Skeletal muscle tissue (tissue), 3 donors: ENCODE measurements at regions not wholly inside any gene's neighbourhood (a gene's known extent, or its start where the extent isn't known, plus 50 kb on each side); places are given as distances from the start of the nearest gene placed in this dataset.

ENCODE experiments used
- H3K27ac ChIP-seq: one replicate; pipeline ENCODE4 v1.7.0; 2013; ENCODE audit warnings: mild to moderate bottlenecking, low read depth, low read length, inconsistent platforms
- H3K27me3 ChIP-seq, 3 donors: one replicate each; pipeline ENCODE4 v1.7.0; 2013; ENCODE audit warnings: low read length in 3 of 3; ENCODE audit not compliant: control insufficient read depth in 3 of 3, insufficient read depth in 3 of 3
- H3K36me3 ChIP-seq, 3 donors: one replicate each; pipeline ENCODE4 v1.7.0; 2013; ENCODE audit warnings: low read length in 3 of 3; ENCODE audit not compliant: control insufficient read depth in 3 of 3, insufficient read depth in 3 of 3
- H3K4me1 ChIP-seq, 3 donors: one replicate each; pipeline ENCODE4 v1.7.0; 2013; ENCODE audit warnings: low read length in 3 of 3, mild to moderate bottlenecking in 3 of 3; ENCODE audit not compliant: control insufficient read depth in 3 of 3, insufficient read depth in 3 of 3
- H3K4me3 ChIP-seq, 3 donors: one replicate each; pipeline ENCODE4 v1.7.0; 2013; ENCODE audit warnings: low read length in 3 of 3
- H3K9ac ChIP-seq, 3 donors: one replicate each; pipeline ENCODE4 v1.7.0; 2013; ENCODE audit warnings: low read length in 3 of 3, mild to moderate bottlenecking in 3 of 3, moderate library complexity in 2 of 3, low read depth in 1 of 3
- H3K9me3 ChIP-seq, 3 donors: one replicate each; pipeline ENCODE4 v1.7.0; 2013; ENCODE audit warnings: low read length in 3 of 3; ENCODE audit not compliant: control insufficient read depth in 3 of 3
- donor health status: Osteomylitis.

DNA sequence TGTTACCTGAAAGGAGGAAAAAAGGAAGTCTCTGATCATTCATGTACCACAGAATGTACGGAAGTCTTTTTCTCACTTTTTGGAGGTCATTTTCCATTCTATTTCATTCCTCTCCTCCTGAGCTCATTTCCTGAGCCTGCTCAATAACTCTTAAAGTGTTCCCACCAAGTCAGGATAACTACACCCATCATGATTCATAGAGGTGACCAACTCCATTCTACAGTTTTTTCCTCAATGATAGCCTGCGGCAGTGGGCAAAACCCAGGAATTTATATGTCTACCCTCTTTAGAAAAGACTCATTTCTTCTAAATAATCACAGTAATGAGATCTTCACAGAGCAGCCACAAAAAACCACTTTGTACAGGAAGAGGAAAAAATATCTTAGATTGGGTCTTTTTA is 372.5 kb downstream of the RBM43 start:
- Histone ChIP-seq H3K36me3 (no peaks in the 10 kb centered on the region), H3K4me1 (no peaks in the 10 kb centered on the region), H3K4me3 (no peak overlapping the region), H3K9ac (no peak overlapping the region), H3K27ac (no peak overlapping the region), H3K9me3 (no peaks in the 10 kb centered on the region), H3K27me3 (no peaks in the 10 kb centered on the region)

DNA sequence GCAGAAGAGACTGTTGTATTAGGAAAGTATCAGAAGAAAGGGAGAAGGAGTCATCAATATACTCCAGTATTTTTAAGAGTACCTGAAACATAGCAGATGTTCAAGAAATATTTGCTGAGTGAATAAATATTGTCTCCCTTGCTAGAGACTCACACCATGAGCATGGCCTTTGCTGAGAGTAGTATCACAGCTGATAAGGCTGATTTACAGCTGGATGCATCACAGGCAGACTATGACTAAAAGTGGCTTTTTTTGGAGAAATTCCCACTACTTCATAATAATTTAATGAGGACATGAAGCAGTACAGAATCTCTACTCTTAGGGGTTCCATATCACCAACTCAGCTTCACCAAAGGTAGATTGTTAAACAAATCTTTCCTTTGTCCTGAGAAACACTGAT is 373.3 kb downstream of the RBM43 start:
- no peaks in the 10 kb centered on the region for H3K27me3 ChIP-seq
- no peak overlapping the region for H3K4me3 ChIP-seq
- H3K27ac ChIP-seq: no peak overlapping the region
- no peaks in the 10 kb centered on the region for H3K4me1 ChIP-seq
- no peak overlapping the region for H3K9ac ChIP-seq
- no peaks in the 10 kb centered on the region for H3K9me3 ChIP-seq
- no peaks in the 10 kb centered on the region for H3K36me3 ChIP-seq

DNA sequence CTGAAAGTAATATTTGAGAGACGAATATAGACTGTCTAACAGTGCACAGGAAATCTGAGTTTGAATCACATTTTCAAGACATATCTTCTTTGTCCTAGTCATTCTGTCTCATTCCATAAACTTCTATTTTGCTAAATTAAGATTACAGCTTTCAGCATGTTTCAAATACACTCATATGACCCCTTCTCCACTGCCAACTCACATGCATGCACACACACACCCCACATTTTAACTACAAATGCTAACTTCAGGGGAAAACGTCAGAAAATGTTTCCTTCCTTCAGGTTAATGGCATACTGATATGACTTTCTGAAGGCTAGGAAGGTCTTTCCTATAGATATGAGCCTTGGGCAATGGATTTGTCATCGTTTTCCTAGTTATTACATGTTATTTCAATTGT is 373.7 kb downstream of the RBM43 start:
- no peaks in the 10 kb centered on the region for H3K9me3 ChIP-seq
- no peak overlapping the region for H3K27ac ChIP-seq
- no peak overlapping the region for H3K9ac ChIP-seq
- no peaks in the 10 kb centered on the region for H3K4me1 ChIP-seq
- H3K36me3 ChIP-seq: no peaks in the 10 kb centered on the region
- no peaks in the 10 kb centered on the region for H3K27me3 ChIP-seq
- H3K4me3 ChIP-seq: no peak overlapping the region

DNA sequence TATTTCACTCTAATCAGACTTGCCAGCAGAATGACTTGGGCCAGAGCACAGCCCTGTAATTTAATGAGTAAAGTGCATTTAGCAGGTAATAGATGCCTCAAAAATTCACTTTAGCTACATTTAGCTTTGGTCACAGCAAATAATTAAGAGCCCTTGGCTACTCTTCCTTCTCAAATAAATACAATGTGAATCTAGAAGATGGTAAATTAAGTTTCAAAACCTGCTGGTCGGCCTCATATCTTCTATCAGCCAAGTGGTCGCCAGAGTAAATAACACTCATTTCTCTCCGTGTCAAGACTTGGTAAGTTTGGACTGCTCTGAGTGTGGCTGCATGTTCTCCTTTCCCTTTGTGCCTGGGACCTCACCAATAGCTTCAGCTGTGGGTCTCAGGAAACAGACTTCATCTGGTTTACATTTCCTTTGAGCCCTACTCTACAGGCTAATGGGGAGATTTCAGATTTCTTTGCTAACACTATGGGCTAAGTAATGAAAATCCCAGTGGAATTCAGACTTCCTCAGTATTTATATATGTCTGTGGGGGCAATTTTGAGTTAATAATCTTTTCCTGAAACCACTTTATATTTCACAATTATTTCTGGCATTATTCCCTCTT is 375.8 kb downstream of the RBM43 start:
- no peak overlapping the region for H3K9ac ChIP-seq
- no peak overlapping the region for H3K4me3 ChIP-seq
- no peaks in the 10 kb centered on the region for H3K4me1 ChIP-seq

DNA sequence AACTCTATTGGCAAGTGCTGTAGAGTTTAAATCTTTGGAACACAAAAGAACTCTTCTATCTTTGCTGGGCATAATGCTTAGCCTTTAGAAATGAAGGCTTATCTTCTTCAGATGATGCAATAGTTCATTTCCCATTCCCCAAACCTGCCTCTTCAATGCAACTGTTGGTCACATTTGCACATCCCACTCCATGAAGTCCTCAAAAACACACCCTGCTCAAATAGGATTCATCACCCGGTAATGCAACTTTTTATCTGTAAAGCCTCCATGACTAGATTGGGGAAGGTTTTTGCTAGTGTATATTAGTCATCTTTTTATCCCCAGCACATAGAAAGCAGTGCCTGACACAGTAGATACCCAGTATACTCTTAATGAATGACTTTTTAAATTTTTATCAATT is 376.4 kb downstream of the RBM43 start:
- Histone ChIP-seq H3K27ac (no peak overlapping the region), H3K9ac (no peak overlapping the region), H3K9me3 (no peaks in the 10 kb centered on the region), H3K27me3 (no peaks in the 10 kb centered on the region), H3K4me1 (no peaks in the 10 kb centered on the region), H3K36me3 (no peaks in the 10 kb centered on the region), H3K4me3 (no peak overlapping the region)

More for the DNA sequence above, 375.8 kb downstream of the RBM43 start:
- no peaks in the 10 kb centered on the region for H3K27me3 ChIP-seq
- no peaks in the 10 kb centered on the region for H3K36me3 ChIP-seq
- no peak overlapping the region for H3K27ac ChIP-seq
- H3K9me3 ChIP-seq: no peaks in the 10 kb centered on the region

DNA sequence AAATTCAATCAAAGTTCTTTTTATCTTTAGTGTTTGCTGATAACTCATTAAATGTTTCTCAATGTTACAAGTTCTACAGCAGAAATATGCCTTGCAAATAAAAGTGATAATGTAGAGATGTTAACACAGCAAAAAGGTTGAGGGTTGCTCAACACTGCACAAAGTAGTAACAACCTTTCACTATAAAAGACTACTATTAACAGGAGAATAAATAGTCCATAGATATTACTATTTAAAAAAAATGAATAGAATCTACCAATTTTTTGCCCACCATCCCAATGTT is 378.1 kb downstream of the RBM43 start:
- H3K36me3 ChIP-seq: no peaks in the 10 kb centered on the region
- H3K27me3 ChIP-seq: no peaks in the 10 kb centered on the region
- no peak overlapping the region for H3K4me3 ChIP-seq
- H3K9me3 ChIP-seq: no peaks in the 10 kb centered on the region
- H3K9ac ChIP-seq: no peak overlapping the region
- no peaks in the 10 kb centered on the region for H3K4me1 ChIP-seq
- H3K27ac ChIP-seq: no peak overlapping the region

DNA sequence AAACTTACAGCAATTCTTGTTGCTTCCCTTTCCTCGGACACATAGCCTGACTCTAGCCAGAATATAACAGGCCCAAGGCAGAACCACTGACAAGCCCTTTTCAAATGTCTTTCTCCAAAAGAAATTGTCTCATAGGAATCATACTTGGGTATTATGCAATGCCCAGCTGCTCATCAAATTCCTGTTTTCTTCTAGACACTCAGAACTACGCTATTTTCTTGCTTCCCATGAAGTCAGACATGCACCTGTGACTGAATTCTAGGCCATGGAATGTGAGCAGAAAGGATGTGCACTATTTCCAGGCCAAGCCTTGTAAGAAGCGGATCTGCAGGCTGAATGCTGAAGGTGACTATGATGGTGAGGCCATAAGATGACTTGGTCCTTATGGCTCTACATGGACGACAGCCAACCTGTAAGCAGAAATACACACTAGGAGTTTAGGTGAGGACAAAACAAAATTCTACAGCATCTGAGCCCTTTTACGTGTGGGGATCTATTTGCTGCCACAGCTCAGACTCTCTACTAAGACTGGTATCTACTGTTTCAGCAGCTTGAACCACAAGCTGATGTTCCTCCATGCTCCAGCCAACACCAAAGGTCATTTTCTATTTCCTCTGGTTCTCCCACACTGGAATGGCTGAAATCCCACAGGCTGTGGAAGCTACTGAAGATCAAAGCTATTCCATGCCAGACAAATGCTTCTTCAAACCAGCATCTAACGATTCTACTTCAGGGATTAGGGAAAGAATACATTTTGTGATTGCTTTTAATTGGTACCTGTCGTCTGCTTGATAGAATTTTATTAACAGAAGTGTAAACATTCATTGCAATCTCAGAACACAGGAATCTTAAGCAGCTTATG is 378.7 kb downstream of the RBM43 start:
- H3K4me3 ChIP-seq: no peak overlapping the region

DNA sequence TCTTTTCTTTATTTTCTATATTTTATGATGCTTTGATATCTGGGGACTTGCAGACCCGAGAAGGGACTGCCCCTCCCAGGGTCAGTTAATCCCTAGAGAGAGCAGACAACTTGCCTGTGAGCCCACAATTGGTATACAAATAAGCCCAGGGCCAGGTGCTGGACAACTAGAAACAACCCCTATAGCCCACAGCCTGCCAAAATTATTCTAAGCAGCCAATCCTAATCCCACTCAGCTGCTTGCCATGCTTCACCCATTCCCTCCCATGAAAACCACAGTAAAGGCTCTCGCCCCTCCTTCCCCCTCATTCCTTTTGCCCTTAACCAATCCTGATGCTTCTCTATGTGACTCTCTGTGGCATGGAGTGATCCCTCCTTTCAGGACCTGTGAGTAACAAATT is 380.7 kb downstream of the RBM43 start:
- no peak overlapping the region for H3K9ac ChIP-seq
- H3K4me1 ChIP-seq: no peaks in the 10 kb centered on the region
- no peak overlapping the region for H3K4me3 ChIP-seq
- H3K36me3 ChIP-seq: no peaks in the 10 kb centered on the region
- H3K27me3 ChIP-seq: no peaks in the 10 kb centered on the region
- H3K9me3 ChIP-seq: no peaks in the 10 kb centered on the region
- no peak overlapping the region for H3K27ac ChIP-seq

More for the DNA sequence above, 378.7 kb downstream of the RBM43 start:
- no peak overlapping the region for H3K27ac ChIP-seq
- H3K4me1 ChIP-seq: no peaks in the 10 kb centered on the region
- no peaks in the 10 kb centered on the region for H3K9me3 ChIP-seq
- no peak overlapping the region for H3K9ac ChIP-seq
- H3K27me3 ChIP-seq: no peaks in the 10 kb centered on the region
- no peaks in the 10 kb centered on the region for H3K36me3 ChIP-seq

DNA sequence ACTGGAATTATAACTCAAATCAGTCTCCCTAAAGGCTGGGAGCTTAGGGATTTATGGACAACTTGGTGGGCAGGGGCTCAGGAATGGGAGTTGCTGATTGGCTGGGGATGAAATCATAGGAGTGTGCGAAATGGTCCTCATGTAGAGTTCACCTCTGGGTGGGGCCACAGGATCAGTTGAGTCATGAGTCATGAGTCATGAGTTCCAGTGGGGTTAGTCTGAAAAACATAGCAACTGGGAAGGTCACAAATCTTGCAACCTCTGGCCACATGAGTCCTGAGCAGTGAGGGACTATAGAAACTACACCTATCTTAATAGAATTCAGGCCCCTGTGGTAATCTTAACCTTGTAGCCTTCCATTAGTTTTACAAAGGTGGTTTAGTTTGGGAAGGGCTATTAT is 383.3 kb downstream of the RBM43 start:
- H3K9me3 ChIP-seq: no peaks in the 10 kb centered on the region
- no peaks in the 10 kb centered on the region for H3K27me3 ChIP-seq
- no peak overlapping the region for H3K9ac ChIP-seq
- H3K36me3 ChIP-seq: no peaks in the 10 kb centered on the region
- no peak overlapping the region for H3K4me3 ChIP-seq
- no peak overlapping the region for H3K27ac ChIP-seq
- H3K4me1 ChIP-seq: no peaks in the 10 kb centered on the region

DNA sequence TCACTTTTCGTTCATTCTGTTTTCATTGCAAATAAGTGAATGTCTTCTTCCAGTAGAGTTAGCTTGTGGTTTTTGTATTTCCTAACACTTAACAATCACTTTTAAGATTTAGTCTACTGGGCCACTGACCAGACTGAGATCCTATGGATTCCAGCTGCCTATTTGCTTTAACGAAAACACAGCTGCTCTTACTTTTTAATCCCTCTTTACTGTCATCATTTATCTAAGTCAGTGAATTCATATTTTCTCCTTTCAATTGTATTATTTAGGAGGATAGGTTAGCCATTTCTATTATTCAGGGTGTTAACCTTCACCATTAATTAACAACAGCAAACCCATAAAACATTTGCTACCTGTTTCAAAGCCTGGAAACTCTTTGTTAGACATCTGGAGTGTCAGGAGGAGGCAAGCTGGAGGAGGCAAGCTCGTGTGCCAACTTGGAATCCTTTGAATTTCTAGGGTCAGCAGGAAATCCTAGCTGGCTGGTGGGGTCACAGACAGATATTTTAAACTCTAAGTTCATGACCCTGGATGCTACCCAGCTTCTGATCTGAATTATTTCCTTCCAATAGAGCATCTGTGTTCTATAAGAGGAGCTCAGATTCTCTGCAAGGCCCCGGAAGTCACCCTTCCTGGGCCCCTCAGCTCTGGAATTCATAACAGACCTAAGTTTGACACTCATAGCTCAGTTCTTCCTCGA is 385.3 kb downstream of the RBM43 start:
- Histone ChIP-seq H3K9me3 (no peaks in the 10 kb centered on the region), H3K9ac (no peak overlapping the region), H3K36me3 (no peaks in the 10 kb centered on the region), H3K27ac (no peak overlapping the region), H3K4me3 (no peak overlapping the region), H3K27me3 (no peaks in the 10 kb centered on the region), H3K4me1 (no peaks in the 10 kb centered on the region)
